ENCODE measurements at regions not wholly inside any gene's neighbourhood (a gene's known extent, or its start where the extent isn't known, plus 50 kb on each side); places are given as distances from the start of the nearest gene placed in this dataset.

- H3K27me3 ChIP-seq, result peaks cover 9% of the 10 kb centered on the region
- TF ChIP-seq POLR2AphosphoS5 (IDR thresholded peaks at IDR 0.05) (no peak), POLR2A (IDR thresholded peaks at IDR 0.05) (no peak), EP300 (IDR thresholded peaks at IDR 0.05) (no peak)
- TF ChIP-seq, protein P1, sequence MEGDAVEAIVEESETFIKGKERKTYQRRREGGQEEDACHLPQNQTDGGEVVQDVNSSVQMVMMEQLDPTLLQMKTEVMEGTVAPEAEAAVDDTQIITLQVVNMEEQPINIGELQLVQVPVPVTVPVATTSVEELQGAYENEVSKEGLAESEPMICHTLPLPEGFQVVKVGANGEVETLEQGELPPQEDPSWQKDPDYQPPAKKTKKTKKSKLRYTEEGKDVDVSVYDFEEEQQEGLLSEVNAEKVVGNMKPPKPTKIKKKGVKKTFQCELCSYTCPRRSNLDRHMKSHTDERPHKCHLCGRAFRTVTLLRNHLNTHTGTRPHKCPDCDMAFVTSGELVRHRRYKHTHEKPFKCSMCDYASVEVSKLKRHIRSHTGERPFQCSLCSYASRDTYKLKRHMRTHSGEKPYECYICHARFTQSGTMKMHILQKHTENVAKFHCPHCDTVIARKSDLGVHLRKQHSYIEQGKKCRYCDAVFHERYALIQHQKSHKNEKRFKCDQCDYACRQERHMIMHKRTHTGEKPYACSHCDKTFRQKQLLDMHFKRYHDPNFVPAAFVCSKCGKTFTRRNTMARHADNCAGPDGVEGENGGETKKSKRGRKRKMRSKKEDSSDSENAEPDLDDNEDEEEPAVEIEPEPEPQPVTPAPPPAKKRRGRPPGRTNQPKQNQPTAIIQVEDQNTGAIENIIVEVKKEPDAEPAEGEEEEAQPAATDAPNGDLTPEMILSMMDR (IDR thresholded peaks at IDR 0.05), result no peak
- 55% methylated on average over 4 of the region's 4 CpGs for WGBS
- H3K9me3 ChIP-seq, result no peaks in the 10 kb centered on the region
- no peak for DNase-seq (ENCODE audit: low spot score in 2 of 2)
- no peak overlapping the region for H3K4me3 ChIP-seq
- H3K27ac ChIP-seq, result no peak overlapping the region
- no peaks in the 10 kb centered on the region for H3K4me1 ChIP-seq
- H3K36me3 ChIP-seq, result no peaks in the 10 kb centered on the region
These were observed 197.9 kb upstream of the ZNF536 start for GRCh38 chr19:30174357-30174645.

- Histone ChIP-seq H3K27ac (no peak overlapping the region), H3K9me3 (no peaks in the 10 kb centered on the region), H3K4me3 (no peak overlapping the region), H3K4me1 (no peaks in the 10 kb centered on the region), H3K36me3 (no peaks in the 10 kb centered on the region), H3K27me3 (peaks cover 9% of the 10 kb centered on the region)
- no peak for DNase-seq (ENCODE audit: low spot score in 2 of 2)
- WGBS, result 78% methylated on average over 9 of the region's 9 CpGs
- TF ChIP-seq POLR2A (IDR thresholded peaks at IDR 0.05) (no peak), POLR2AphosphoS5 (IDR thresholded peaks at IDR 0.05) (no peak), EP300 (IDR thresholded peaks at IDR 0.05) (no peak)
- TF ChIP-seq, protein P1 (IDR thresholded peaks at IDR 0.05), result no peak
These were observed 197.4 kb upstream of the ZNF536 start for GRCh38 chr19:30174791-30175190.

DNA sequence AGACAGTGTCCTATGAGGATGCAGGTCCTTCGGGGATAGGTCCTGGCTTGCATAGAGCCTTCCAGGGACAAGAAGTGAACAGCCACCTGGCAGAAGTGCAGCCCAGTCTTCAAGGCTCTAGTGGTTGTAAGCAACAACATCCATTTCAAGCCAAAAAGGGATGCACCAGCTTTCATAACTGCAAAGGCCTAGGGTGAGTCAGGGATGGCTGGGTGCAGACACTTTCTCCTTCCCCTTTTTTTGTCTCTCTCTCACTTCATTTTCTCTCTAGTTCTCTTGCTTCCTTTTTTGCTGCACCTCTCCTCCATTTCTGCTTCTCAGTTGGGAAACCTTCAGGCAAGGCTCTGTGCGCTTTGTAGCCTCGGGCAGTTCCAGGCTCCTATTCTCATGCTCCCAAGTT lies 196.2 kb upstream of the ZNF536 start:
- WGBS, result 89% methylated on average over 3 of the region's 3 CpGs
- Histone ChIP-seq H3K4me3 (no peak overlapping the region), H3K27me3 (peaks cover 7% of the 10 kb centered on the region), H3K9me3 (no peaks in the 10 kb centered on the region), H3K27ac (no peak overlapping the region), H3K4me1 (no peaks in the 10 kb centered on the region), H3K36me3 (no peaks in the 10 kb centered on the region)
- DNase-seq (ENCODE audit: low spot score in 2 of 2), result no peak
- TF ChIP-seq POLR2AphosphoS5 (IDR thresholded peaks at IDR 0.05), result no peak
- no peak for TF ChIP-seq EP300 (IDR thresholded peaks at IDR 0.05)
- TF ChIP-seq, protein P1 (IDR thresholded peaks at IDR 0.05), result no peak
- TF ChIP-seq POLR2A (IDR thresholded peaks at IDR 0.05), result no peak

DNA sequence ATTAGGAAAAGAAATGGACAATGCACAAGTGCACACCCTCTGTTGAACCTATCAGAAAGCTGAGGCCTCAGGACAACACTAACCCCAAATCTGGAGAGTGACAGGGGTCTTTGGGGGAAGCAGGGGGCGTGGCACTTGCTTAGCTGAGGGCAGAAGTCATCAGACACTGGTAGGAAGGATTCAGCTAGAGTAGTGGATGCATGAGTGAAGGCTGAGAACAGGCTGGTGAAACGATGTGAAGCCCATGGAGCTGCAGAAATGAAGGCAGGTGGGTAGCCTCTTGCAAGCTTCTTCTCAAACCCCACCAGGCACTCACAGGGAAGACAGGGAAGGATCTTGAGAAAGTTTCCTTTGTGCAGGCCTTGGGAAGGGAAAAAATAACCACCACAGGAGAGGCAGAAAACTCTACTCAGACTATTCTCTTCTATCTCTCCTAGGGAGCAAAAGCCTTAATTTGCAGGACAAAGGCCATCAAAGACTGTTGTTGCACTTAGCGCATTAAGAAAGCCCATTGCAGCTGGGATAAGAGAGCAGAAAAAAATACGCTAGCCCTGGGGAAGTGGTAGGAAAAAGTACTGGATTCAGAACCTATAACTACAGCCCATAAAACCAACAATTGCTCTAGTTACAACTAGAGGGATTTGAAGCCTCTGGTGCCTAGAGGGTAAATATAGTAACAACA lies 193.3 kb upstream of the ZNF536 start:
- TF ChIP-seq, protein P1 (IDR thresholded peaks at IDR 0.05), result no peak
- TF ChIP-seq EP300 (IDR thresholded peaks at IDR 0.05) (no peak), POLR2A (IDR thresholded peaks at IDR 0.05) (no peak), POLR2AphosphoS5 (IDR thresholded peaks at IDR 0.05) (no peak)
- no peaks in the 10 kb centered on the region for H3K4me1 ChIP-seq
- no peak overlapping the region for H3K27ac ChIP-seq
- no peak overlapping the region for H3K4me3 ChIP-seq
- H3K27me3 ChIP-seq, result peaks cover 2% of the 10 kb centered on the region
- WGBS, result 50% methylated on average over 4 of the region's 4 CpGs
- no peaks in the 10 kb centered on the region for H3K36me3 ChIP-seq
- no peak for DNase-seq (ENCODE audit: low spot score in 2 of 2)
- peaks cover 13% of the 10 kb centered on the region for H3K9me3 ChIP-seq

DNA sequence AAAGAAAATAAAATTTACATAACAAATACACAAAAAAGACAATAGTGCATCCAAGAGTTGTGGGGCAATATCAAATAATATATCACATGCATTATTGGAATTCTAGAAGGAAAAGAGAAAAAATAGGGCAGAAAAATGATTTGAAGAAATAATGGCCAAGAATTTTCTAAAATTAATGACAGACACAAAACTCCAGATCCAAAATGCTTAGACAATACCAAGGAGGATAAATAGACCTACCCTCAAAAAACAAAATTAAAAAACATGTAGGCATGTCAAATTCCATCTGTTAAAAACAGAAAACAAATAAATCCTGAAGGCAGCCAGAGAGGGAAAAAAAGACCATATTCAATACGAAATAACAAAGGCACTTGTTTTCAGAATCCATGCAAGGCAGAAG lies 191.5 kb upstream of the ZNF536 start:
- H3K27me3 ChIP-seq, result peaks cover 2% of the 10 kb centered on the region
- no peak overlapping the region for H3K4me3 ChIP-seq
- no peaks in the 10 kb centered on the region for H3K36me3 ChIP-seq
- peaks cover 17% of the 10 kb centered on the region for H3K9me3 ChIP-seq
- TF ChIP-seq EP300 (IDR thresholded peaks at IDR 0.05), result no peak
- TF ChIP-seq POLR2AphosphoS5 (IDR thresholded peaks at IDR 0.05), result no peak
- TF ChIP-seq, protein P1 (IDR thresholded peaks at IDR 0.05), result no peak
- TF ChIP-seq POLR2A (IDR thresholded peaks at IDR 0.05), result no peak
- no peak for DNase-seq (ENCODE audit: low spot score in 2 of 2)
- WGBS, result 72% methylated on average over 1 of the region's 1 CpG
- H3K4me1 ChIP-seq, result no peaks in the 10 kb centered on the region
- H3K27ac ChIP-seq, result no peak overlapping the region
